A549 (cell line): ENCODE measurements at regions not wholly inside any gene's neighbourhood (a gene's known extent, or its start where the extent isn't known, plus 50 kb on each side); places are given as distances from the start of the nearest gene placed in this dataset.

Experiments
- ATAC-seq, 2 experiments: fragments of 200-7000 bp in 1 of 2; fragments of >200 bp in 1 of 2; cut with Nextera tagmentation in 1 of 2; cut with Tn5 transposase in 1 of 2; 3 replicates each; pipeline versions ENCODE4 v1.8.0 to v1.9.1; 2018 to 2020; ENCODE audit warnings: mild to moderate bottlenecking in 1 of 2, moderate library complexity in 1 of 2
- CTCF ChIA-PET: fragments of 300-600 bp; sonication (Branson Sonifier 250); formaldehyde crosslinking; extraction: SDS; loops from one replicate; lab custom pipeline; 2021; ENCODE audit warnings: antibody characterized with exemption, inconsistent platforms; lab: Yijun Ruan, JAX
- POLR2A ChIA-PET: fragments of 350-600 bp; formaldehyde crosslinking; extraction: SDS; loops from one replicate; lab custom pipeline; 2021; ENCODE audit warnings: antibody characterized with exemption, inconsistent platforms; lab: Yijun Ruan, JAX
- DNase-seq, 2 experiments: peaks; one replicate each; pipeline versions ENCODE4 v3.0.0 to v3.0.0-alpha.2; 2011 to 2016; ENCODE audit warnings: low read depth in 1 of 2, low spot score in 1 of 2
- FAIRE-seq: peaks from 2 replicates; lab custom pipeline; 2011; peaks lifted over from hg19 to GRCh38; lab: Jason Lieb, UNC
- H3K27ac ChIP-seq, 2 experiments: fragments of >200 bp; sonication (Bioruptor Twin); formaldehyde crosslinking; 3 replicates each; pipeline ENCODE4 v1.5.1; 2016 to 2017
- H3K4me1 ChIP-seq: fragments of >200 bp; sonication (Bioruptor Twin); formaldehyde crosslinking; 3 replicates; pipeline ENCODE4 v1.6.1; 2016
- H3K4me2 ChIP-seq: fragments of >200 bp; sonication (Bioruptor Twin); formaldehyde crosslinking; 3 replicates; pipeline ENCODE4 v1.6.1; 2016
- H3K4me3 ChIP-seq: fragments of >200 bp; sonication (Bioruptor Twin); formaldehyde crosslinking; 3 replicates; pipeline ENCODE4 v1.5.1; 2016
- H3K9me3 ChIP-seq: fragments of >200 bp; sonication (Bioruptor Twin); formaldehyde crosslinking; 3 replicates; pipeline ENCODE4 v1.6.1; 2016
- BHLHE40 ChIP-seq: IDR thresholded peaks from 2 replicates; pipeline ENCODE4 v1.6.1; 2012; ENCODE audit warnings: low read depth, low read length, inconsistent platforms
- CBX8 ChIP-seq: fragments of 200-600 bp; sonication (generic); IDR thresholded peaks from 2 replicates; pipeline ENCODE4 v1.6.1; 2016
- CHD4 ChIP-seq: fragments of 200-600 bp; sonication (generic); IDR thresholded peaks from 2 replicates; pipeline ENCODE4 v1.6.1; 2016; ENCODE audit warnings: antibody characterized with exemption, mild to moderate bottlenecking, borderline replicate concordance
- ELK1 ChIP-seq: fragments of 150-350 bp; IDR thresholded peaks from 2 replicates; pipeline ENCODE4 v1.6.1; 2014; ENCODE audit warnings: low read depth, mild to moderate bottlenecking, low read length
- FOSB ChIP-seq: fragments of 250-450 bp; sonication (Bioruptor Pico); IDR thresholded peaks from 2 replicates; pipeline ENCODE4 v1.5.0; 2020; ENCODE audit warnings: mild to moderate bottlenecking, moderate library complexity
- GATA3 ChIP-seq: IDR thresholded peaks from 2 replicates; pipeline ENCODE4 v1.6.1; 2012; ENCODE audit warnings: borderline replicate concordance
- MAFK ChIP-seq: fragments of 450-650 bp; IDR thresholded peaks from 2 replicates; pipeline ENCODE4 v1.6.1; 2014; ENCODE audit not compliant: partially characterized antibody
- NPAS2 ChIP-seq: fragments of 250-450 bp; sonication (Bioruptor Pico); IDR thresholded peaks from 2 replicates; pipeline ENCODE4 v1.8.0; 2022; ENCODE audit warnings: mild to moderate bottlenecking, moderate library complexity, borderline replicate concordance
- NR3C1 ChIP-seq: fragments of >200 bp; sonication (Bioruptor Twin); formaldehyde crosslinking; IDR thresholded peaks from 3 replicates; pipeline ENCODE4 v1.6.1; 2017
- PHF8 ChIP-seq: fragments of 200-600 bp; sonication (generic); IDR thresholded peaks from 2 replicates; pipeline ENCODE4 v1.6.1; 2016; ENCODE audit warnings: low read depth, mild to moderate bottlenecking, antibody characterized with exemption, moderate library complexity, borderline replicate concordance
- RCOR1 ChIP-seq: fragments of 150-350 bp; IDR thresholded peaks from 2 replicates; pipeline ENCODE4 v1.6.1; 2014; ENCODE audit warnings: antibody characterized with exemption, low read length, low read depth
- RFX5 ChIP-seq: fragments of 450-650 bp; IDR thresholded peaks from 2 replicates; pipeline ENCODE4 v1.7.1; 2014; ENCODE audit warnings: antibody characterized with exemption, mild to moderate bottlenecking, moderate library complexity
- RNF2 ChIP-seq: fragments of 200-600 bp; sonication (generic); IDR thresholded peaks from 2 replicates; pipeline ENCODE4 v1.6.1; 2016; ENCODE audit warnings: low read depth, mild to moderate bottlenecking, antibody characterized with exemption, moderate library complexity, borderline replicate concordance
- TP53 ChIP-seq: fragments of 250-450 bp; sonication (Bioruptor Pico); IDR thresholded peaks from 2 replicates; pipeline ENCODE4 v1.5.0; 2021; ENCODE audit warnings: mild to moderate bottlenecking, moderate library complexity
- ZFP36 ChIP-seq: fragments of 450-650 bp; IDR thresholded peaks from 2 replicates; pipeline ENCODE4 v1.6.1; 2014; ENCODE audit warnings: borderline replicate concordance; ENCODE audit not compliant: partially characterized antibody
- ZSCAN20 ChIP-seq: fragments of 250-450 bp; sonication (Bioruptor Pico); IDR thresholded peaks from 2 replicates; pipeline ENCODE4 v1.8.0; 2022; ENCODE audit warnings: mild to moderate bottlenecking, moderate library complexity
- WGBS: methylation state at CpG from one replicate; pipeline ENCODE4 v1.1.6; 2017; ENCODE audit errors: missing lambda C conversion rate; 5-methylcytosine and 5-hydroxymethylcytosine counted together
- TF ChIP-seq, protein P1 (sequence below): fragments of 450-650 bp; IDR thresholded peaks from 2 replicates; pipeline ENCODE4 v1.6.1; 2014; ENCODE audit warnings: antibody characterized with exemption
- TF ChIP-seq, protein P2 (sequence below): fragments of 250-450 bp; sonication (Bioruptor Pico); IDR thresholded peaks from 2 replicates; pipeline ENCODE4 v1.5.0; 2021; ENCODE audit warnings: mild to moderate bottlenecking, moderate library complexity, borderline replicate concordance
- TF ChIP-seq, protein P3 (sequence below): fragments of 200-600 bp; sonication (generic); IDR thresholded peaks from 2 replicates; pipeline ENCODE4 v1.6.1; 2016; ENCODE audit warnings: antibody characterized with exemption, mild to moderate bottlenecking, moderate library complexity
- TF ChIP-seq, protein P4 (sequence below): fragments of >200 bp; sonication (Bioruptor Twin); formaldehyde crosslinking; IDR thresholded peaks from 2 replicates; pipeline ENCODE4 v1.6.1; 2016

- no peak for TF ChIP-seq RCOR1
- TF ChIP-seq NPAS2 (CRISPR knock-in tag), result no peak
- TF ChIP-seq, protein P1, sequence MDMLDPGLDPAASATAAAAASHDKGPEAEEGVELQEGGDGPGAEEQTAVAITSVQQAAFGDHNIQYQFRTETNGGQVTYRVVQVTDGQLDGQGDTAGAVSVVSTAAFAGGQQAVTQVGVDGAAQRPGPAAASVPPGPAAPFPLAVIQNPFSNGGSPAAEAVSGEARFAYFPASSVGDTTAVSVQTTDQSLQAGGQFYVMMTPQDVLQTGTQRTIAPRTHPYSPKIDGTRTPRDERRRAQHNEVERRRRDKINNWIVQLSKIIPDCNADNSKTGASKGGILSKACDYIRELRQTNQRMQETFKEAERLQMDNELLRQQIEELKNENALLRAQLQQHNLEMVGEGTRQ, result no peak
- no peak for TF ChIP-seq RNF2
These were observed 882.4 kb upstream of the FAM98A start (continued) for GRCh38 chr2:34481542-34481941.

GRCh38 chr2:34480366-34480765 is 881.3 kb upstream of the FAM98A start:
- DNase-seq (no peak), ATAC-seq (no peak)
- POLR2A ChIA-PET, result no interaction called here
- H3K9me3 ChIP-seq, result no peaks in the 10 kb centered on the region
- no peaks in the 10 kb centered on the region for H3K4me1 ChIP-seq
- no peak overlapping the region for H3K27ac ChIP-seq
- no peak overlapping the region for H3K4me3 ChIP-seq
- CTCF ChIA-PET, result no interaction called here
- WGBS, result 4% methylated on average over 2 of the region's 2 CpGs
- TF ChIP-seq CHD4 (no peak), BHLHE40 (no peak), ELK1 (no peak), MAFK (no peak), TP53 (CRISPR knock-in tag) (no peak), ZFP36 (no peak)
- TF ChIP-seq, all 56 proteins: peak for 0
- no peak overlapping the region for H3K4me2 ChIP-seq
- FAIRE-seq, result no peak

- Histone ChIP-seq H3K27ac (no peak overlapping the region), H3K4me1 (no peaks in the 10 kb centered on the region), H3K4me2 (no peak overlapping the region), H3K4me3 (no peak overlapping the region), H3K9me3 (no peaks in the 10 kb centered on the region)
- ATAC-seq (no peak), DNase-seq (no peak), FAIRE-seq (no peak)
- ChIA-PET POLR2A (no interaction called here), CTCF (no interaction called here)
- no peak for TF ChIP-seq BHLHE40
- TF ChIP-seq PHF8, result no peak
- no peak for TF ChIP-seq RFX5
- TF ChIP-seq, protein P2, sequence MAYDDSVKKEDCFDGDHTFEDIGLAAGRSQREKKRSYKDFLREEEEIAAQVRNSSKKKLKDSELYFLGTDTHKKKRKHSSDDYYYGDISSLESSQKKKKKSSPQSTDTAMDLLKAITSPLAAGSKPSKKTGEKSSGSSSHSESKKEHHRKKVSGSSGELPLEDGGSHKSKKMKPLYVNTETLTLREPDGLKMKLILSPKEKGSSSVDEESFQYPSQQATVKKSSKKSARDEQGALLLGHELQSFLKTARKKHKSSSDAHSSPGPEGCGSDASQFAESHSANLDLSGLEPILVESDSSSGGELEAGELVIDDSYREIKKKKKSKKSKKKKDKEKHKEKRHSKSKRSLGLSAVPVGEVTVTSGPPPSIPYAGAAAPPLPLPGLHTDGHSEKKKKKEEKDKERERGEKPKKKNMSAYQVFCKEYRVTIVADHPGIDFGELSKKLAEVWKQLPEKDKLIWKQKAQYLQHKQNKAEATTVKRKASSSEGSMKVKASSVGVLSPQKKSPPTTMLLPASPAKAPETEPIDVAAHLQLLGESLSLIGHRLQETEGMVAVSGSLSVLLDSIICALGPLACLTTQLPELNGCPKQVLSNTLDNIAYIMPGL (CRISPR knock-in tag), result no peak
- no peak for TF ChIP-seq CBX8
- TF ChIP-seq GATA3, result no peak
- TF ChIP-seq, protein P3, sequence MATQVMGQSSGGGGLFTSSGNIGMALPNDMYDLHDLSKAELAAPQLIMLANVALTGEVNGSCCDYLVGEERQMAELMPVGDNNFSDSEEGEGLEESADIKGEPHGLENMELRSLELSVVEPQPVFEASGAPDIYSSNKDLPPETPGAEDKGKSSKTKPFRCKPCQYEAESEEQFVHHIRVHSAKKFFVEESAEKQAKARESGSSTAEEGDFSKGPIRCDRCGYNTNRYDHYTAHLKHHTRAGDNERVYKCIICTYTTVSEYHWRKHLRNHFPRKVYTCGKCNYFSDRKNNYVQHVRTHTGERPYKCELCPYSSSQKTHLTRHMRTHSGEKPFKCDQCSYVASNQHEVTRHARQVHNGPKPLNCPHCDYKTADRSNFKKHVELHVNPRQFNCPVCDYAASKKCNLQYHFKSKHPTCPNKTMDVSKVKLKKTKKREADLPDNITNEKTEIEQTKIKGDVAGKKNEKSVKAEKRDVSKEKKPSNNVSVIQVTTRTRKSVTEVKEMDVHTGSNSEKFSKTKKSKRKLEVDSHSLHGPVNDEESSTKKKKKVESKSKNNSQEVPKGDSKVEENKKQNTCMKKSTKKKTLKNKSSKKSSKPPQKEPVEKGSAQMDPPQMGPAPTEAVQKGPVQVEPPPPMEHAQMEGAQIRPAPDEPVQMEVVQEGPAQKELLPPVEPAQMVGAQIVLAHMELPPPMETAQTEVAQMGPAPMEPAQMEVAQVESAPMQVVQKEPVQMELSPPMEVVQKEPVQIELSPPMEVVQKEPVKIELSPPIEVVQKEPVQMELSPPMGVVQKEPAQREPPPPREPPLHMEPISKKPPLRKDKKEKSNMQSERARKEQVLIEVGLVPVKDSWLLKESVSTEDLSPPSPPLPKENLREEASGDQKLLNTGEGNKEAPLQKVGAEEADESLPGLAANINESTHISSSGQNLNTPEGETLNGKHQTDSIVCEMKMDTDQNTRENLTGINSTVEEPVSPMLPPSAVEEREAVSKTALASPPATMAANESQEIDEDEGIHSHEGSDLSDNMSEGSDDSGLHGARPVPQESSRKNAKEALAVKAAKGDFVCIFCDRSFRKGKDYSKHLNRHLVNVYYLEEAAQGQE, result no peak
- TF ChIP-seq ZSCAN20 (CRISPR knock-in tag), result no peak
- TF ChIP-seq FOSB (CRISPR knock-in tag), result no peak
- TF ChIP-seq, protein P4, sequence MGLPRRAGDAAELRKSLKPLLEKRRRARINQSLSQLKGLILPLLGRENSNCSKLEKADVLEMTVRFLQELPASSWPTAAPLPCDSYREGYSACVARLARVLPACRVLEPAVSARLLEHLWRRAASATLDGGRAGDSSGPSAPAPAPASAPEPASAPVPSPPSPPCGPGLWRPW, result no peak
- no peak for TF ChIP-seq NR3C1
- 0% methylated on average over 1 of the region's 1 CpG for WGBS
These were observed 876.1 kb upstream of the FAM98A start for GRCh38 chr2:34475156-34475555.
